HCT116 (cell line): ENCODE measurements at regions not wholly inside any gene's neighbourhood (a gene's known extent, or its start where the extent isn't known, plus 50 kb on each side); places are given as distances from the start of the nearest gene placed in this dataset.

Experiments
- ATAC-seq: fragments of 200-7000 bp; cut with Tn5 transposase; 2 replicates; pipeline ENCODE4 v1.9.1; 2020; ENCODE audit warnings: mild to moderate bottlenecking, moderate library complexity
- BruUV-seq: library from RNA; stranded (reverse); fragments of 400-500 nt; replicated peaks from 2 replicates; lab custom pipeline; 2021; lab: Mats Ljungman, UMichigan
- CTCF ChIA-PET: fragments of 300-600 bp; sonication (Branson Sonifier 250); formaldehyde crosslinking; loops from one replicate; lab custom pipeline; 2021; ENCODE audit warnings: antibody characterized with exemption; lab: Charles Lee
- POLR2A ChIA-PET: fragments of 300-600, 350-600 bp; sonication (Branson Sonifier 250); formaldehyde crosslinking; loops from one replicate; lab custom pipeline; 2021; ENCODE audit warnings: antibody characterized with exemption; lab: Charles Lee
- RAD21 ChIA-PET, 2 experiments: fragments of 300-600 bp; sonication (Branson Sonifier 250); formaldehyde crosslinking; loops; one replicate each; lab custom pipeline; 2023; ENCODE audit warnings: low total read pairs in 2 of 2; ENCODE audit not compliant: uncharacterized antibody in 2 of 2, unreplicated experiment in 2 of 2, low non-redundant PET in 1 of 2; lab: Charles Lee
- DNase-seq: peaks from one replicate; pipeline ENCODE4 v3.0.0-alpha.2; 2010; ENCODE audit warnings: low read depth, low spot score
- H2AFZ ChIP-seq: fragments of 200-600 bp; shearing (Covaris generic), sonication (generic); 2 replicates; pipeline ENCODE4 v1.6.1; 2017; ENCODE audit warnings: low read depth, mixed run types, mixed read lengths, antibody characterized with exemption, low read length; ENCODE audit not compliant: poor library complexity, severe bottlenecking
- H3K27ac ChIP-seq: 2 replicates; pipeline ENCODE4 v1.5.1; 2012; ENCODE audit warnings: low read depth, low read length
- H3K27me3 ChIP-seq: fragments of 200-600 bp; sonication (generic); 2 replicates; pipeline ENCODE4 v1.6.1; 2016; ENCODE audit warnings: mixed run types, low read length, mixed read lengths; ENCODE audit not compliant: insufficient read depth
- H3K36me3 ChIP-seq, 2 experiments: fragments of 200-500 bp in 1 of 2; fragments of 200-600 bp in 1 of 2; sonication (Bioruptor generic) in 1 of 2; sonication (generic) in 1 of 2; 2 replicates each; pipeline versions ENCODE4 v1.5.1 to v1.6.1; 2014 to 2016; ENCODE audit warnings: low read length in 2 of 2, inconsistent platforms in 1 of 2, mixed read lengths in 1 of 2, mixed run types in 1 of 2; ENCODE audit not compliant: insufficient read depth in 2 of 2, control insufficient read depth in 1 of 2
- H3K4me1 ChIP-seq, 2 experiments: fragments of 200-600 bp in 1 of 2; sonication (generic) in 1 of 2; 2 replicates each; pipeline versions ENCODE4 v1.5.1 to v1.6.1; 2012 to 2017; ENCODE audit warnings: low read length in 2 of 2, inconsistent platforms in 1 of 2, mild to moderate bottlenecking in 1 of 2, mixed read lengths in 1 of 2, mixed run types in 1 of 2, moderate library complexity in 1 of 2; ENCODE audit not compliant: insufficient read depth in 2 of 2, control insufficient read depth in 1 of 2
- H3K4me2 ChIP-seq: fragments of 200-600 bp; sonication (generic); 2 replicates; pipeline ENCODE4 v1.6.1; 2017; ENCODE audit warnings: mixed run types, low read length, mixed read lengths
- H3K4me3 ChIP-seq, 2 experiments: fragments of 200-600 bp in 1 of 2; sonication (generic) in 1 of 2; replicated peaks in 1 of 2; 2 replicates each; pipeline ENCODE4 v1.5.1; 2011 to 2016; ENCODE audit warnings: low read length in 2 of 2, control low read depth in 1 of 2, low read depth in 1 of 2, mild to moderate bottlenecking in 1 of 2, mixed read lengths in 1 of 2, mixed run types in 1 of 2
- H3K79me2 ChIP-seq: fragments of 200-600 bp; sonication (generic); 2 replicates; pipeline ENCODE4 v1.6.1; 2017; ENCODE audit warnings: mild to moderate bottlenecking, mixed run types, low read length, moderate library complexity, mixed read lengths; ENCODE audit not compliant: insufficient read depth
- H3K9ac ChIP-seq: fragments of 200-600 bp; sonication (generic); 2 replicates; pipeline ENCODE4 v1.6.1; 2016; ENCODE audit warnings: low read length, mixed read lengths
- H3K9me2 ChIP-seq: fragments of 200-600 bp; sonication (generic), shearing (Covaris generic); 2 replicates; pipeline ENCODE4 v1.6.1; 2017; ENCODE audit warnings: mixed run types, mild to moderate bottlenecking, moderate library complexity; ENCODE audit not compliant: insufficient read depth
- H3K9me3 ChIP-seq, 2 experiments: fragments of 200-500 bp in 1 of 2; fragments of 200-600 bp in 1 of 2; sonication (Bioruptor generic) in 1 of 2; sonication (generic) in 1 of 2; 2 replicates each; pipeline ENCODE4 v1.6.1; 2014 to 2017; ENCODE audit warnings: low read length in 2 of 2, mixed read lengths in 2 of 2, inconsistent platforms in 1 of 2, low read depth in 1 of 2, mild to moderate bottlenecking in 1 of 2, mixed run types in 1 of 2, moderate library complexity in 1 of 2; ENCODE audit not compliant: control insufficient read depth in 1 of 2, insufficient read depth in 1 of 2
- H4K20me1 ChIP-seq: fragments of 200-600 bp; sonication (generic), shearing (Covaris generic); 2 replicates; pipeline ENCODE4 v1.6.1; 2017; ENCODE audit warnings: mixed run types, mild to moderate bottlenecking, moderate library complexity; ENCODE audit not compliant: insufficient read depth
- ATF3 ChIP-seq: IDR thresholded peaks from 2 replicates; pipeline ENCODE4 v1.6.1; 2012
- CBX3 ChIP-seq: IDR thresholded peaks from 2 replicates; pipeline ENCODE4 v1.6.1; 2012; ENCODE audit warnings: low read depth
- EZH2phosphoT487 ChIP-seq: fragments of 200-600 bp; IDR thresholded peaks from 2 replicates; pipeline ENCODE4 v1.6.1; 2018; ENCODE audit warnings: antibody characterized with exemption, borderline replicate concordance
- FOSL1 ChIP-seq: IDR thresholded peaks from 2 replicates; pipeline ENCODE4 v1.6.1; 2012; ENCODE audit warnings: low read depth
- JUND ChIP-seq: IDR thresholded peaks from 2 replicates; pipeline ENCODE4 v1.6.1; 2012
- SP1 ChIP-seq: IDR thresholded peaks from 2 replicates; pipeline ENCODE4 v1.6.1; 2012; ENCODE audit warnings: low read depth
- TCF7L2 ChIP-seq: IDR thresholded peaks from 2 replicates; pipeline ENCODE4 v1.7.0; 2011; ENCODE audit warnings: borderline replicate concordance, inconsistent platforms; ENCODE audit not compliant: insufficient read depth, insufficient read length; ENCODE audit errors: extremely low read depth
- ZNF274 ChIP-seq: fragments of 200-500 bp; sonication (Bioruptor generic); IDR thresholded peaks from 2 replicates; pipeline ENCODE4 v1.6.1; 2014; ENCODE audit warnings: mild to moderate bottlenecking, low read depth, low read length, inconsistent platforms
- intact Hi-C: fragments of 100-400 bp; cut with micrococcal nuclease; formaldehyde crosslinking; loops from 2 replicates; pipeline ENCODE4 v1.10.0; 2022
- TF ChIP-seq, protein P1 (sequence below), 3 experiments: fragments of 200-600 bp in 1 of 3; sonication (generic) in 1 of 3; IDR thresholded peaks in 2 of 3; conservative IDR thresholded peaks in 1 of 3; 2 replicates each; pipeline ENCODE4 v1.5.1; 2012 to 2017; ENCODE audit warnings: low read depth in 2 of 3, low read length in 2 of 3, antibody characterized with exemption in 1 of 3, borderline replicate concordance in 1 of 3, control low read depth in 1 of 3, mild to moderate bottlenecking in 1 of 3, mixed read lengths in 1 of 3, mixed run types in 1 of 3, moderate library complexity in 1 of 3; ENCODE audit not compliant: insufficient read depth in 1 of 3

DNA sequence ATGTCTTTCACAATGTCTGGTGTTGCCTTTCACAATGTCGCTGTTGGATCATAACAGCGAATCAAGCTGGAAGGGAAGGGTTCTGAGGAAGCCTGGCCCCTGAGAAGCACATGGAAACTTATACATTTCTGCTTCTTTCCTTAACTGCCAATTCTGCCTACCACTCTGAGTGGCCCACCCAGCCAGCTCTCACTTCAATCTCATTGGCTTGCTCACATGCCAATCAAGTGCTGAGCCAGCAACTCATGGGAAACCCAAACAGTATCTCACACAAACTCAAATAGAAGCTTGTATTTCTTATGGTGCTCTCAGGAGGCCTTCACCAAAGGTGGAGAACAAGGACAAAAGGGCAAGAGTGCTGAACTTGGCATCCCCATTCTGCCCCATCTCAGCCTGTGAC is 117.4 kb upstream of the GPR26 start:
- no peak overlapping the region for H3K4me2 ChIP-seq
- POLR2A ChIA-PET: no interaction called here

More for the DNA sequence above, 117.4 kb upstream of the GPR26 start:
- no peaks in the 10 kb centered on the region for H3K36me3 ChIP-seq
- TF ChIP-seq ZNF274 (no peak), FOSL1 (no peak), TCF7L2 (no peak), CBX3 (no peak), EZH2phosphoT487 (no peak), JUND (no peak), ATF3 (no peak), SP1 (no peak)
- TF ChIP-seq, protein P1, sequence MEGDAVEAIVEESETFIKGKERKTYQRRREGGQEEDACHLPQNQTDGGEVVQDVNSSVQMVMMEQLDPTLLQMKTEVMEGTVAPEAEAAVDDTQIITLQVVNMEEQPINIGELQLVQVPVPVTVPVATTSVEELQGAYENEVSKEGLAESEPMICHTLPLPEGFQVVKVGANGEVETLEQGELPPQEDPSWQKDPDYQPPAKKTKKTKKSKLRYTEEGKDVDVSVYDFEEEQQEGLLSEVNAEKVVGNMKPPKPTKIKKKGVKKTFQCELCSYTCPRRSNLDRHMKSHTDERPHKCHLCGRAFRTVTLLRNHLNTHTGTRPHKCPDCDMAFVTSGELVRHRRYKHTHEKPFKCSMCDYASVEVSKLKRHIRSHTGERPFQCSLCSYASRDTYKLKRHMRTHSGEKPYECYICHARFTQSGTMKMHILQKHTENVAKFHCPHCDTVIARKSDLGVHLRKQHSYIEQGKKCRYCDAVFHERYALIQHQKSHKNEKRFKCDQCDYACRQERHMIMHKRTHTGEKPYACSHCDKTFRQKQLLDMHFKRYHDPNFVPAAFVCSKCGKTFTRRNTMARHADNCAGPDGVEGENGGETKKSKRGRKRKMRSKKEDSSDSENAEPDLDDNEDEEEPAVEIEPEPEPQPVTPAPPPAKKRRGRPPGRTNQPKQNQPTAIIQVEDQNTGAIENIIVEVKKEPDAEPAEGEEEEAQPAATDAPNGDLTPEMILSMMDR (IDR thresholded peaks at IDR 0.05 in 2 of 3, conservative IDR thresholded peaks at IDR 0.05 in 1 of 3; ENCODE audit: borderline replicate concordance in 1 of 3, insufficient read depth in 1 of 3, low read depth in 2 of 3, low read length in 2 of 3): no peak
- TF ChIP-seq, all 23 proteins: peak for 0
- intact Hi-C loops: no loop called here
- H3K4me1 ChIP-seq: no peaks in the 10 kb centered on the region
- no peaks in the 10 kb centered on the region for H3K9me3 ChIP-seq
- H2AFZ ChIP-seq: no peak overlapping the region
- no peaks in the 10 kb centered on the region for H3K79me2 ChIP-seq
- no peak overlapping the region for H3K4me3 ChIP-seq
- H3K9me2 ChIP-seq: no peaks in the 10 kb centered on the region
- DNase-seq (no peak), ATAC-seq (no peak)
- no peak overlapping the region for H3K9ac ChIP-seq
- CTCF ChIA-PET: interaction anchor here (1.2 kb wide), 1 partner anchor 506 kb away, joined by 3 read pairs; no protein-coding TSS in a partner anchor
- BruUV-seq: no TSS peak
- no peak overlapping the region for H3K27ac ChIP-seq
- RAD21 ChIA-PET: no interaction called here
- no peaks in the 10 kb centered on the region for H4K20me1 ChIP-seq
- H3K27me3 ChIP-seq: no peaks in the 10 kb centered on the region
